OCI-M1 (cell line): ENCODE measurements at regions not wholly inside any gene's neighbourhood (a gene's known extent, or its start where the extent isn't known, plus 50 kb on each side); places are given as distances from the start of the nearest gene placed in this dataset.
"Not testable (repeated sequence)": the region's sequence is repeated elsewhere in the genome, so short reads cannot be mapped to it uniquely, and the experiment has no call there.

Experiments
- DNase-seq: peaks from one replicate; lab custom pipeline; 2025; lab: John Stamatoyannopoulos, UW

- no peak for DNase-seq
Observed at GRCh38 chr3:166324401-166324800, 487.2 kb upstream of the BCHE start.

DNA sequence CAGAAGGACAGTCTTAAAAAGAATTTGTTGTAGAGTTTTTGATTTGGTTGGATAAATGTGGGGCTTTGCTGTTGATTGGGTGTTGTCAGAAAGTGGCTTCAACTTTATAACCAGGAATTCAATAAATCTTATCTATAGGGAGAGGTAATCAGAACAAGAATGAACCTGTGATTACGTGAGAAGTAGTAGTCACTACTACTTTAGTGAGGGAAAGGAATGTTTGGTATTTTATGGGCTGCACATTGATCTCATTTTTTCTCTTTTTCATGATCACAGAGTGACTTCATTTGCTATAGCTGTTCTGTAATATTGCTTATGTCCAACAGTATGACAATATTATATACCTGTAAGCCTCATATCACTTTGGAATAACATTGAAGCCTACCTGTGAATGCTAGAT is 485.2 kb upstream of the BCHE start:
- DNase-seq: no peak

DNA sequence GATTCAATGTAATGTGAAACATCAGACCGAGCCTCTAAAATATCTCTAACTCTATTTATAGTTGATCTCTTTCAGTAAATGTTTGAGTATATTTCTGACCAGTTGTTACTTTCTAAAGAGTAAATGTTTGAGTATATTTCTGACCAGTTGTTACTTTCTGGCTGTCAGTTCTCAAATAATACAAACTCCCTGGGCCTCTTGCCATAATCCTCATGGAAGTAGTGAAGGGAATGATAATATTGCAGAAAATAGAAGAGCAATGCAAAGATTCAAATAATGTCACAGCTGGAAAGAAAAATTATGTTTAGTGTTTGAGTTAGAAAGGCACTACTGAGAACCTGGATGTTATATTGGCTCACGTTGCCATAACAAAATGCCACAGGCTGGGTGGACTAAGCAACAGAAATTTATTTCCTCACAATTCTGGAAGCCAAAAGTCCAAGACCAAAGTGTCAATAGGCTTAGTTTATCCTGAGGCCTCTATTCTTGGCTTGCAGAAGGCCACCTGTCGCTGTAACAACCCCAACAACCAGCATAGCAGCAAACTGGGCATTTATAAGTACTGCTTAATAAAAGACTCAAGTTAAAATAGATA is 470.6 kb upstream of the BCHE start:
- no peak for DNase-seq

DNA sequence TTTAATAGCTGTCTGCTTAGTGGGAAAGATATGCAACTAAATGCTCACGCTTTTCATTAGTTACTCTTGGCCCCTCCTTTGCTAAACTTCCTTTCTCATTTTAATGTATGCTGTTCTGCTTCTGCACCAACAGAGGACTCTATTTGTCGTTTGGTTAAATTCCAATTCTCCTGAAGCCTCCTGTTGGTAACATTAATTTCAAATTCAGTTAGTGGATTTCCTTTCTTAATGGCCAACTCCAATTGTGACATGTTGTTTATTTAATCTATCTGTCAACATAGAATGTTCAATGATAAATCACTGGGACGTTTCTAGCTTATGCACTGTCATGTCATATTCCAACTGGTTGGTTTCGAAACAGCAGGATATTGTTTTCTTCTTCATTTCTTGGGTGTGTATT is 467.4 kb upstream of the BCHE start:
- DNase-seq: peak; percentile 4

- DNase-seq: no peak
Observed at GRCh38 chr3:166303681-166304080, 466.5 kb upstream of the BCHE start.

- no peak for DNase-seq
Observed at GRCh38 chr3:166302331-166302730, 465.1 kb upstream of the BCHE start.

DNA sequence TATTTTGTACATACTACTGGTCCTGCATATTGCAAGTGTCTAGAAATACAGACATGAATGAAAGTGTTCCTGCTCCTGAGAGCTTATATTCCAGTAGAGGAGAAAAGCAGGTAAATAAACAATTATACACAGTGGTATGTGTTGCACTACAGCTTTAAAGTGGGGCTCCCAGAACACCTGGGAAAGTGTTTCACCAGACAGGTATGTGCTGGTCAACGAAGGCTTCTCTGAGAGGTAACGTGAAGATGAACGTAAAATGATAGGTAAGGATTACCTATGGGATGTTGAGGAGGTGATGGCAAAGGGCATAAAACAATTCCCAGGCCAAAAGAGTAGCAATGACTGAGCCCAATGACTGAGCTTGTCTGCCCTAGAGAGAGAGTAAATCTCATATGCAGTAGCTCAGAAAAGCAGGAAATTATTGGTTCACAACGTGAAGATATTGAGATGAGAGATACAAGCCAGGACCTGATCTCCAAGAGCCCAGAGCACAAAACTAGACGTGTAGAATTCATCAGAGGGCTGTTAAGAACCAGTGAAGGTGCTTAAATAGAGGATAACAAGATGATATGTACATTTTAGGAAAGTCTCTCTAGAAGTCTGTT is 459.1 kb upstream of the BCHE start:
- no peak for DNase-seq

DNA sequence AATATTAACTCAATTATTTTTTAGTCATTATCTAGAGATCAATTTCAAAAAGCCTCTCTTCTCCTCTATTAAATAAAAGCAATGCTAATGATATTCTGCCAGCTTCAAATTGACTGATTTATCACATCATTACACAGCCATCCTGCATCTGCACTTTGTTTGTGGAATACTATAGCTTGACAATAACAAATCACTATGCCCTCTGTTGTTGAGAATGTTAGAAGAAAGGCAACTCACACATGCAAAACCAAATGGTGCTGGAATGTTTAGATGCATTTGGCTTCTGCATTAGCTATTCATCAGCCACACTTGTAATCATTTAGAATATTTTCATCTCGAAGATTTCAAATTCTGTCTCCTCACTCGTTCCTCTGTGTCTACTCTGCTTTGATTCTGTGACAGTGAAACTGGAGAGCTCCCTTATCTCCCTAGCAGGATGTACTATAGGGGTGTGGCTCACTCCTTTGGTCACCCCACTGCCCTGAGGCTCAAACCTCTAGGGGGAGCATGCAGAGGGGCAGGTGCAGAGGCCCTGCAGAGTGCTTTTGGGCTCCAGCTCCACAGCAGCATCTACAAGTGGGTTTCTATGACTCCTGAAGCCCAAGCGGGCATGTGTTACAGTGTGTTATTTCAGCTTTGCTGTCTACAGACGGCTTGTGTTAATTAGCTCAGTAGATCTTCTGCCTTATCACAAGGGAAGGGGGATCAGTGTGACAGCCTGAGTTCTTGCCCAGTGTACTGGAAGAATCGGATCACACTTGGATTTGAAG is 454.1 kb upstream of the BCHE start:
- DNase-seq: peak; percentile 24

DNA sequence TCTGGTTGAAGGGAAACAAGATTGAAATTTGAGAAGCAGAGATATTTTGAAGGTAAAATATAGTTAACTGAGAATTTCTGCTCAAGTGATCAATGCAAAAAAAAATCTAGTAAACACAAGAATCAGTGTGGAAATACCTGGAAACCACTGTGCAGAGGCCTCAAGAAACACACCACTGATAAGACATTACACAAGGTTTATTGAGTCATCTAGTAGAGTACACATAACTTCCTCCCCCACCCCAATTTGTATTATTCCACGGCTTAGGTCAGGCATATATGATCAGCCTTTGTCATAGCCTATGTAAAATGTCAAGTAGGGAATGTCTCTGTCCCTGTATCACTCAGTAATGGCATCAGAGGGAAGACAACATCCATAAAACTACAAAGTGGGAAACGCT is 447.8 kb upstream of the BCHE start:
- DNase-seq: peak; percentile 57

- DNase-seq: peak; percentile 32
Observed at GRCh38 chr3:166283840-166284239, 446.6 kb upstream of the BCHE start.

DNA sequence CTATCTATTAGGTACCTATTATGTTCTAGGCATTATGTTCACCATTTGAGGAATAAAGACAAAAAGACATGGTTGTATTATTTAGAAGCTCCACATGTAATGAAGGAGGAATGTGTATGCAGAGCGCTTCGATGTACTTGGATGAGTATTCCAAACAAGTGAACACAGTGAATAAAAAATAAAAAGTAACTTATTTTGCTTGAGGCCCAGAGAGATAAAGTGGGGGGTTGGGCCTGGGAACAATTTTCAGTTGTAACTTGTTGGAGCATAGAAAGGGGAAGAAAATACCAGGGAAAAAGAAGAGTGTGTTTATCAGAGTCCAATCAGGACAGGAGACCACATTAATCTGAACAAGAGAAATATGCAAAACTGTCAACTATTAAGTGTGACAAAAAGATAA is 445.7 kb upstream of the BCHE start:
- peak; percentile 34 for DNase-seq

GRCh38 chr3:166279636-166280035 is 442.4 kb upstream of the BCHE start:
- no peak for DNase-seq

DNA sequence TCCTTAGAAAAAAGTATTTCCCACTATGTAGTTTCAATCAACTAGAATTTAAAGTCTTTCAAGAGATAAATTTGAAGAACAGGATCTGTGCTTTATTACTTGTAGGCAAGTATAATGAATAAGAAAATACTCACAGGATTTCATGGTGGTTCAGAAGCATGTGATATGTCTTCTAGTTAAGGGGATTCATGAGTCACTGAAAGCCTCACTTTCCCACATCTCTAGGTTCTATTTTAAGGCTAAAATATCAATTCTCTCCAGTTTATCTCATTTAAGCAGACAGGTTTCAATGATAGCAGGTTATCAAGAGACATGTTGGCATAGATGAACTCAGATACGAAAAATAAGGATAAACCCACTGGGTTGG is 437.8 kb upstream of the BCHE start:
- no peak for DNase-seq

DNA sequence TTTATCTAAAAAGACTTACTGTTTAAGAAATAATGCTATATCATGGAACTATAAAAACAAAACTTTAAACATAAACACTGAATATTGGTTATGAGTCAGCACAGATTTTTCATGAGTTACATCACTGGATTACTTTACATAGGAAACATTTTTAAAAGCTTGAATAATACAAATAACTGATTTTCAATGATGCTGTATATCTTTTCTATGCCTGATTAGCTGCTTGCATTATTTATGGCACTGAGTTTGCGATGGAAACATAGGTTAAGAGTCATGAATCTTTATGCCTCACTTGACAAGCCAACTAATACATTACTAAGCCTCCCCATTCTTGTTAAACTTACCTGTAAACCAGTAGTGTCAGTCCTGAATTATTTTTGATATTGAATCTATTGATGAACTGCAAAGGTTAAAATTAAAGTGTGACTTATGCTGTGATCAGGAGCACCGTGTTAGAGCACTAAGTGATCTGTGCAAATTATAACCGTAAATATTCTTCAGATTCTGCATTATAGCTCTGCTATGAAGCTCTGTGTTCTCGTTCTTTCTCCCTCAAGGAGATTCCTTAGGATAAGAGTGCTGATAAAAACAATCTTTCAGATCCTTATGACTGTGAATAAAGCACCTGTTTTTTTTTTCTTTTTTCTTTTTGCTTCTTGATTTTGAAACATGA is 437.3 kb upstream of the BCHE start:
- DNase-seq: no peak

GRCh38 chr3:166270429-166270828 is 433.2 kb upstream of the BCHE start:
- no peak for DNase-seq

DNA sequence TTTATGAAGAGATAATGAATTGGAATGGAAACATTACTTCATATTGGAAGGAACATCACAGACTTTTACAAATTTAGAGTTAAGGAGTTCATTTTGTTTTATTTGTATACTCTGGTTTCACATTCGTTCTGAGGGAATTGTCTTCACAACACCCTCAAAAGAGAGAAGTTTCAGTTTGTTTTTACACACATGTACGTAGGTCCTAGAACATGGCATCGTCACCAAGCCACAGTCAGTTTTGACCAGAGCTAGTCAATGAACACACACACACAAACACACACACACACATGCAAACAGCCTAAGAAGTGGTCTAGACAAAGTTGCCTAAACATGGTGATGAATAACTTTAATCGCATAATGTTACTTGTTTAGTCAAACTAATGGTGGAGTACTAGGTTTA is 427.9 kb upstream of the BCHE start:
- no peak for DNase-seq

DNA sequence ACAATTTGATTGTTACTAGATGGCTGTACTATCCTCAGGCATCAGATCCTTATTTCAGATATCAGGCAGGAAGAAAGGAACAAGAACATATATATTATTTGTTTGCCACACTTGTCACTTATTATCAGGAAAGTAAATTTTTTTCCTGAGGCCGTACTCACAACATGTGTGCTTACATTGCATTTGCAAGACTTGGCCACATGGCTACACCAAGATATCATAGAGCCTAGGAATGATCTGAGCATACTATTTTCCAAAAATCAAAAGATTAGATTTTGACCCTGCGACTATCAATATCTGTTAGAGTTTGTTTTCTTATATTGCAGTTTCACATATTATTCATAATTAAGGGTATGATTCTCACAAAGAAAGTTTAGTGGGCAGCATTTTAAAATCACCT is 426.2 kb upstream of the BCHE start:
- peak; percentile 3 for DNase-seq

DNA sequence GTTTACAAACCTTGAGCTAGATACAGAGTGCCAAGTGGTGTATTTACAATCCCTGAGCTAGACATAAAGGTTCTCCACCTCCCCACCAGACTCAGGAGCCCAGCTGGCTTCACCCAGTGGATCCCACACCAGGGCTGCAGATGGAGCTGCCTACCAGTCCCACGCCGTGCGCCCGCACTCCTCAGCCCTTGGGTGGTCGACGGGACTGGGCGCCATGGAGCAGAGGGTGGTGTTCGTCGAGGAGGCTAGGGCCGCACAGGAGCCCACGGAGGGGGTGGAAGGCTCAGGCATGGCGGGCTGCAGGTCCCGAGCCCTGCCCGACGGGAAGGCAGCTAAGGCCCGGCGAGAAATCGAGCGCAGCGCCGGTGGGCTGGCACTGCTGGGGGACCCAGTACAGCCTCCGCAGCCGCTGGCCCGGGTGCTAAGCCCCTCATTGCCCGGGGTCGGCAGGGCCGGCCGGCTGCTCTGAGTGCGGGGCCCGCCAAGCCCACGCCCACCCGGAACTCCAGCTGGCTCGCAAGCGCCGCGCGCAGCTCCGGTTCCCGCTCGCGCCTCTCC is 421.1 kb upstream of the BCHE start:
- not testable (repeated sequence) for DNase-seq

- no peak for DNase-seq
Observed at GRCh38 chr3:166257715-166258114, 420.5 kb upstream of the BCHE start.

- no peak for DNase-seq
Observed at GRCh38 chr3:166248784-166249183, 411.6 kb upstream of the BCHE start.

- DNase-seq: no peak
Observed at GRCh38 chr3:166243511-166243910, 406.3 kb upstream of the BCHE start.

GRCh38 chr3:166223120-166223519 is 385.9 kb upstream of the BCHE start:
- DNase-seq: peak; percentile 91

GRCh38 chr3:166211451-166211850 is 374.2 kb upstream of the BCHE start:
- no peak for DNase-seq
